Neural cell (in vitro differentiated cells): ENCODE measurements at regions not wholly inside any gene's neighbourhood (a gene's known extent, or its start where the extent isn't known, plus 50 kb on each side); places are given as distances from the start of the nearest gene placed in this dataset.

Experiments used
- H2AFZ ChIP-seq: fragments of 200-600, 300-800 bp; sonication (generic), shearing (Covaris generic); 2 replicates; pipeline ENCODE4 v1.6.0; 2014; ENCODE audit warnings: low read depth, mild to moderate bottlenecking, antibody characterized with exemption, low read length, moderate library complexity
- H3F3A ChIP-seq: fragments of 200-600 bp; shearing (Covaris generic); 2 replicates; pipeline ENCODE4 v1.6.1; 2016; ENCODE audit warnings: mild to moderate bottlenecking, moderate library complexity, mixed read lengths, antibody characterized with exemption, low read length; ENCODE audit not compliant: insufficient read depth, poor library complexity, severe bottlenecking
- H3K27ac ChIP-seq: fragments of 200-600, 300-800 bp; sonication (generic), shearing (Covaris generic); 2 replicates; pipeline ENCODE4 v1.5.1; 2014; ENCODE audit warnings: mild to moderate bottlenecking, low read length, moderate library complexity
- H3K27me3 ChIP-seq: fragments of 300-800, 200-600 bp; sonication (generic), shearing (Covaris generic); 2 replicates; pipeline ENCODE4 v1.6.0; 2014; ENCODE audit warnings: mild to moderate bottlenecking, low read depth, low read length, moderate library complexity; ENCODE audit not compliant: insufficient read depth
- H3K36me3 ChIP-seq: fragments of 300-800, 200-600 bp; sonication (generic), shearing (Covaris generic); 2 replicates; pipeline ENCODE4 v1.5.1; 2014; ENCODE audit warnings: mild to moderate bottlenecking, antibody characterized with exemption, low read length, moderate library complexity; ENCODE audit not compliant: insufficient read depth
- H3K4me2 ChIP-seq: fragments of 300-800, 200-600 bp; sonication (generic), shearing (Covaris generic); 2 replicates; pipeline ENCODE4 v1.6.0; 2014; ENCODE audit warnings: mild to moderate bottlenecking, low read length
- H3K4me3 ChIP-seq: fragments of 300-800, 200-600 bp; sonication (generic), shearing (Covaris generic); 2 replicates; pipeline ENCODE4 v1.5.1; 2014; ENCODE audit warnings: mild to moderate bottlenecking, low read length, moderate library complexity
- H3K79me2 ChIP-seq: fragments of 200-600 bp; shearing (Covaris generic); replicated peaks from 2 replicates; pipeline ENCODE4 v1.6.0; 2014; ENCODE audit warnings: mild to moderate bottlenecking, low read length, moderate library complexity; ENCODE audit not compliant: insufficient read depth
- H3K9ac ChIP-seq: fragments of 300-800, 200-600 bp; sonication (generic), shearing (Covaris generic); 2 replicates; pipeline ENCODE4 v1.6.1; 2016; ENCODE audit warnings: mild to moderate bottlenecking, low read length, mixed read lengths
- H3K9me2 ChIP-seq: fragments of 200-600 bp; shearing (Covaris generic); 2 replicates; pipeline ENCODE4 v1.6.1; 2016; ENCODE audit warnings: mild to moderate bottlenecking, low read length, mixed read lengths; ENCODE audit not compliant: insufficient read depth
- H3K9me3 ChIP-seq: fragments of 200-600, 300-800 bp; sonication (generic), shearing (Covaris generic); 2 replicates; pipeline ENCODE4 v1.6.1; 2016; ENCODE audit warnings: mild to moderate bottlenecking, mixed run types, low read length, moderate library complexity, mixed read lengths
- H4K20me1 ChIP-seq: fragments of 200-600 bp; shearing (Covaris generic); 2 replicates; pipeline ENCODE4 v1.6.1; 2016; ENCODE audit warnings: mild to moderate bottlenecking, mixed run types; ENCODE audit not compliant: insufficient read depth
- EP300 ChIP-seq: fragments of 450-650 bp; conservative IDR thresholded peaks from 2 replicates; pipeline ENCODE4 v1.6.1; 2014; ENCODE audit warnings: antibody characterized with exemption, mild to moderate bottlenecking, moderate library complexity; ENCODE audit not compliant: poor library complexity, severe bottlenecking
- EZH2 ChIP-seq: fragments of 200-600, 300-800 bp; shearing (Covaris generic), sonication (generic); IDR thresholded peaks from 2 replicates; pipeline ENCODE4 v1.6.1; 2014; ENCODE audit warnings: antibody characterized with exemption, low read length, borderline replicate concordance, mild to moderate bottlenecking; ENCODE audit not compliant: insufficient read depth, poor library complexity, severe bottlenecking
- MXI1 ChIP-seq: fragments of 450-650 bp; conservative IDR thresholded peaks from 2 replicates; pipeline ENCODE4 v1.6.1; 2014; ENCODE audit warnings: antibody characterized with exemption, mild to moderate bottlenecking; ENCODE audit not compliant: poor library complexity, severe bottlenecking
- POLR2AphosphoS5 ChIP-seq: IDR thresholded peaks from 2 replicates; pipeline ENCODE4 v1.6.1; 2012
- RAD21 ChIP-seq: fragments of 450-650 bp; conservative IDR thresholded peaks from 2 replicates; pipeline ENCODE4 v1.6.1; 2014; ENCODE audit warnings: antibody characterized with exemption, mild to moderate bottlenecking, moderate library complexity
- SMC3 ChIP-seq: fragments of 450-650 bp; conservative IDR thresholded peaks from 2 replicates; pipeline ENCODE4 v1.6.1; 2014; ENCODE audit warnings: antibody characterized with exemption, mild to moderate bottlenecking, moderate library complexity; ENCODE audit not compliant: poor library complexity
- TAF1 ChIP-seq: IDR thresholded peaks from 2 replicates; pipeline ENCODE4 v1.6.1; 2012; ENCODE audit warnings: low read depth
- TF ChIP-seq, protein P1 (sequence below): IDR thresholded peaks from 2 replicates; pipeline ENCODE4 v1.6.1; 2012; ENCODE audit warnings: borderline replicate concordance
- TF ChIP-seq, protein P2 (sequence below): fragments of 450-650 bp; IDR thresholded peaks from 2 replicates; pipeline ENCODE4 v1.5.1; 2014; ENCODE audit warnings: antibody characterized with exemption, mild to moderate bottlenecking, moderate library complexity; ENCODE audit not compliant: poor library complexity, severe bottlenecking

DNA sequence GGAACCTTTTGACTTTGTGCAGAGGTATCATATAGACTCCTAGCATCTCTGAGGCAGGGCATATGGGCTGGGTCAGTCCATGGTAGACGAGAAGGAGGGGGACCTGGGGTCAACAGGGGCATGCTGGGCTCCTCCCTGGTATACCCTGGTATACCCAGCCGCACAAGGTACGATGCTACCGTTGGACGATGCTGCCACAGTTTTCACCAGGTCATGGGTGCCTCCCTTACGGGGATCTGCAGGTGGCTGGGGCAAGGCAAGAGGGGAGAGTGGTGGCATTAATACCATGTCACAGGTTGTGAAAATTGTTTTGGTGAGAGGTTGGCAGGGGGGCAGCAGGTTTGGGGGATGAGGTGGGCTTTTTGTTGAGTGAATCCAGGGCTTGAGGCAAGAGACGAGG, 149.8 kb downstream of the TSN start (continued):
- TF ChIP-seq POLR2AphosphoS5 (no peak), MXI1 (no peak)

DNA sequence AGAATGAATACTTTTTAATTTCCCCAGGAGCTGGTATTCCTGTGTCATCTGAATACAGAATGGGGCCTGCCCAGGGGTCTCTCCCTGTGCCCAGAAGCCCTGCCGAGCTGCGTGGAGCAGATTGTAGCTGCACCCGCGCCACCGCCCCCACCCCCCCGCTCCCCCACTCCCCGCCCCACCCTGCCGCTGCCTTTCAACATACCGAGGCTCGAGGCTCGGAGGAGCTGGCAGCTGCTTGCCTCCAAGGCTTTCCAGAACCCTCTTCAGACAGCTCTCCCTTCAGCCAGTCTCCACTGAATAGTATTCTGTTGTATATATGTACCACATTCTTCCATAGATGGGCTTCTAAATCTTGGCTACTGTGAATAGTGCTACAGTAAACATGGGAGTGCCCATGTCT, 150.7 kb downstream of the TSN start:
- H3K9me2 ChIP-seq, result no peaks in the 10 kb centered on the region
- H2AFZ ChIP-seq, result no peak overlapping the region
- H3K9ac ChIP-seq, result no peak overlapping the region
- H3K27me3 ChIP-seq, result peaks cover 17% of the 10 kb centered on the region
- no peaks in the 10 kb centered on the region for H3K79me2 ChIP-seq
- no peak overlapping the region for H3K27ac ChIP-seq
- no peaks in the 10 kb centered on the region for H4K20me1 ChIP-seq
- no peak overlapping the region for H3K4me3 ChIP-seq
- H3K4me2 ChIP-seq, result no peak overlapping the region
- no peaks in the 10 kb centered on the region for H3K9me3 ChIP-seq
- H3K36me3 ChIP-seq, result no peaks in the 10 kb centered on the region
- TF ChIP-seq MXI1 (no peak), POLR2AphosphoS5 (no peak), TAF1 (no peak), SMC3 (no peak), EZH2 (no peak), RAD21 (no peak), EP300 (no peak)
- TF ChIP-seq, protein P1, sequence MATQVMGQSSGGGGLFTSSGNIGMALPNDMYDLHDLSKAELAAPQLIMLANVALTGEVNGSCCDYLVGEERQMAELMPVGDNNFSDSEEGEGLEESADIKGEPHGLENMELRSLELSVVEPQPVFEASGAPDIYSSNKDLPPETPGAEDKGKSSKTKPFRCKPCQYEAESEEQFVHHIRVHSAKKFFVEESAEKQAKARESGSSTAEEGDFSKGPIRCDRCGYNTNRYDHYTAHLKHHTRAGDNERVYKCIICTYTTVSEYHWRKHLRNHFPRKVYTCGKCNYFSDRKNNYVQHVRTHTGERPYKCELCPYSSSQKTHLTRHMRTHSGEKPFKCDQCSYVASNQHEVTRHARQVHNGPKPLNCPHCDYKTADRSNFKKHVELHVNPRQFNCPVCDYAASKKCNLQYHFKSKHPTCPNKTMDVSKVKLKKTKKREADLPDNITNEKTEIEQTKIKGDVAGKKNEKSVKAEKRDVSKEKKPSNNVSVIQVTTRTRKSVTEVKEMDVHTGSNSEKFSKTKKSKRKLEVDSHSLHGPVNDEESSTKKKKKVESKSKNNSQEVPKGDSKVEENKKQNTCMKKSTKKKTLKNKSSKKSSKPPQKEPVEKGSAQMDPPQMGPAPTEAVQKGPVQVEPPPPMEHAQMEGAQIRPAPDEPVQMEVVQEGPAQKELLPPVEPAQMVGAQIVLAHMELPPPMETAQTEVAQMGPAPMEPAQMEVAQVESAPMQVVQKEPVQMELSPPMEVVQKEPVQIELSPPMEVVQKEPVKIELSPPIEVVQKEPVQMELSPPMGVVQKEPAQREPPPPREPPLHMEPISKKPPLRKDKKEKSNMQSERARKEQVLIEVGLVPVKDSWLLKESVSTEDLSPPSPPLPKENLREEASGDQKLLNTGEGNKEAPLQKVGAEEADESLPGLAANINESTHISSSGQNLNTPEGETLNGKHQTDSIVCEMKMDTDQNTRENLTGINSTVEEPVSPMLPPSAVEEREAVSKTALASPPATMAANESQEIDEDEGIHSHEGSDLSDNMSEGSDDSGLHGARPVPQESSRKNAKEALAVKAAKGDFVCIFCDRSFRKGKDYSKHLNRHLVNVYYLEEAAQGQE, result no peak
- TF ChIP-seq, protein P2, sequence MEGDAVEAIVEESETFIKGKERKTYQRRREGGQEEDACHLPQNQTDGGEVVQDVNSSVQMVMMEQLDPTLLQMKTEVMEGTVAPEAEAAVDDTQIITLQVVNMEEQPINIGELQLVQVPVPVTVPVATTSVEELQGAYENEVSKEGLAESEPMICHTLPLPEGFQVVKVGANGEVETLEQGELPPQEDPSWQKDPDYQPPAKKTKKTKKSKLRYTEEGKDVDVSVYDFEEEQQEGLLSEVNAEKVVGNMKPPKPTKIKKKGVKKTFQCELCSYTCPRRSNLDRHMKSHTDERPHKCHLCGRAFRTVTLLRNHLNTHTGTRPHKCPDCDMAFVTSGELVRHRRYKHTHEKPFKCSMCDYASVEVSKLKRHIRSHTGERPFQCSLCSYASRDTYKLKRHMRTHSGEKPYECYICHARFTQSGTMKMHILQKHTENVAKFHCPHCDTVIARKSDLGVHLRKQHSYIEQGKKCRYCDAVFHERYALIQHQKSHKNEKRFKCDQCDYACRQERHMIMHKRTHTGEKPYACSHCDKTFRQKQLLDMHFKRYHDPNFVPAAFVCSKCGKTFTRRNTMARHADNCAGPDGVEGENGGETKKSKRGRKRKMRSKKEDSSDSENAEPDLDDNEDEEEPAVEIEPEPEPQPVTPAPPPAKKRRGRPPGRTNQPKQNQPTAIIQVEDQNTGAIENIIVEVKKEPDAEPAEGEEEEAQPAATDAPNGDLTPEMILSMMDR, result no peak
- no peaks in the 10 kb centered on the region for H3F3A ChIP-seq

DNA sequence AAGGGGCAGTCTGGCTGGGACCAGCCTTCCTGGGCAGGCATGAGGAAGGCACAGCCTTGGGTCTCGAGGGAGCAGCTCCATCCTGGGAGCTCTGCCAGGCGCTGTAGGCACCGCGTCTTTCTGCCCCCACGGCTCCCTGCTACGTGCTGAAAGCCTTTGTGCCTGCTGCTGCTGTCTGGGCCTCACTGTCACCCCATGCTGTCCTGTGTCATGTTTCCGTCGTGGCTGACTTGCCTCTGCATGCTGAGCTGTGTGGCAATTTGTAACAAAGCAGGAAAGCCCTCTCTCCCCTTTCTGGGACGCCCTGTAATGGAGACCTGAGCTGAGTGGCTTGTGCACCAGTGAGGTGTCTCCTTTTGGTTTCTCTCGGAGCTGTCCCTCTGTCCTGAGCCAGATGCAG, 152.5 kb downstream of the TSN start:
- Histone ChIP-seq H3K4me2 (no peak overlapping the region), H3F3A (no peaks in the 10 kb centered on the region), H3K4me3 (no peak overlapping the region), H3K36me3 (no peaks in the 10 kb centered on the region), H3K9me3 (no peaks in the 10 kb centered on the region), H3K27ac (peak overlapping the region; percentile 11), H4K20me1 (no peaks in the 10 kb centered on the region), H3K27me3 (peaks cover 27% of the 10 kb centered on the region), H3K79me2 (no peaks in the 10 kb centered on the region), H3K9ac (peak overlapping the region; percentile 24), H3K9me2 (no peaks in the 10 kb centered on the region), H2AFZ (peak overlapping the region; percentile 10)
- TF ChIP-seq POLR2AphosphoS5 (peak; percentile 75), EP300 (peak; percentile 57), EZH2 (no peak)
